ENCODE measurements at regions not wholly inside any gene's neighbourhood (a gene's known extent, or its start where the extent isn't known, plus 50 kb on each side); places are given as distances from the start of the nearest gene placed in this dataset.
"Not testable (repeated sequence)": the region's sequence is repeated elsewhere in the genome, so short reads cannot be mapped to it uniquely, and the experiment has no call there.

- no peak for DNase-seq
Observed at GRCh38 chrX:74179990-74180389, 124.0 kb upstream of the ZCCHC13 start.

DNA sequence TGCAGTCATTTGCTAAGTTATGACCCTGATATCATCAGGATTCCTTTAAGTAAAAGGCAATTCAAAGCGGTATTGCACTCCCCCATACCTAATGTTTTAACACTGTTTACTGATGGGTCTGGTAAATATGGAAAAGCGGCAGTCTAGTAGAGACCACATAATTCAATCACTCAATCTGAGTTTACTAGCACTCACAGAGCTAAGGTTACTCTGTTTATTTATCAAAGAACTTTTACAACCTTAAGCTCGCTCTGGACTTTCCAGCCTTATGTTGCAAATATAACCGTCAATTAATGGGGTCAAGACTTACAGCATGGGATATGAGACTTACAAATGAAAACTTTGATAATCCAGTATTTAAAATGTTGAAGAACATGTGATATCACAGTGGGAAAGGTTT is 124.5 kb upstream of the ZCCHC13 start:
- no peak for DNase-seq

DNA sequence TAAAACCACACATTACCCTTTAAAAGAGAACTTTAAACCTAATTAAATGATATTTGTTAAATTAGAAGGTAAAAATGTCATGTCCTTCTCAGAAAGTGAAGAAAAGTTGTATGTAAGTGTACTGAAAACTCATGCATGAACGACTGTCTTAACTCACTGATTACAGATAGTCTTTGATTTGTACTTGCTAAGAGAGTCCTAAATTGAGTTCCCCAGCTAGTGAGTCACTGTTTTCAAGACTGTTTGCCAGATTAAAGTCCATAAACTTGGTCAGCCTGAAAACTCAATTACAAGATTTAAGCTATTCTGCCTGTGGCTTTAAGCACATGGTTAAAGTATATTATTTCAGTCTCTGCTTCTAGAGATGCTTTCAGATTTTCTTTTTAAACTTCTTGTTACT is 124.9 kb upstream of the ZCCHC13 start:
- no peak for DNase-seq

DNA sequence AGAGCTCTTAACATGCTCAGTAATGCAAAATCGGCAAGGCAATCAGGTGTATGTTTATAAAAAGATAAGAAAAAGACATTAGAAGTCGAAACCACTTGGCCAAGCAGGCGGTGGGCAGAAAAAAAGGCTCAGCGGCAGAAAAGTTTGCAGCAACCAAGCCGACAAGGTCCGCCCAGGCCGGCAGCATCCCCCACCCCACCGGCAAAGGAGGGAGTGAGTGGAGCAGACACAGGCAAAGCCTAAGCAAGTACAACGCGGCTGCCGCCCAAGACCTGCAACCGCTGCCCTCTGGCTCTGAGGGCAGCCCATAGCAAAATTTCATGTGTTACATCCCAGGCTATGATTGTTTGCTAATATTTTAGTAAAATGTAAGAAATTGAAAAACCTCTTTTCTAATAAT is 125.4 kb upstream of the ZCCHC13 start:
- no peak for DNase-seq

DNA sequence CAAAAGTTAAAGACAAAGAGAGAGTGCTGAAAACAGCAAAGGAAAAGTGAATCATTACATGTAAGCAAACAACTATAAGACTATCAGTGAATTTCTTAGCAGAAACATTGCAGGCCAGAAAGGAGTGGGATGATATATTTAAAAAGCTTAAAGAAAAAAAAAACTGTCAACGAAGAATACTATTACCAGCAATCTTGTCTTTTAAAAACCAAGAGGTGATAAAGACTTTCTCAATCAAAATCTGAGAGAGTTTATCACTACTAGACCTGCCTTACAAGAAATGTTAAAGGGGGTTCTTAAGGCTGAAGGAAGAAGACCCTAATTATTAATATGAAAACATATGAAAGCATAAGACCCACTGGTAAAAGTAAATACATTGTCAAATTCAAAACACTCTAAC is 132.5 kb upstream of the ZCCHC13 start:
- no peak for DNase-seq

GRCh38 chrX:74162199-74162598 is 141.8 kb upstream of the ZCCHC13 start:
- DNase-seq = no peak

- DNase-seq = no peak
Observed at GRCh38 chrX:74160816-74161215, 143.2 kb upstream of the ZCCHC13 start.

GRCh38 chrX:74160358-74160757 is 143.6 kb upstream of the ZCCHC13 start:
- DNase-seq = no peak

GRCh38 chrX:74147439-74147838 is 156.5 kb upstream of the ZCCHC13 start:
- DNase-seq = no peak

DNA sequence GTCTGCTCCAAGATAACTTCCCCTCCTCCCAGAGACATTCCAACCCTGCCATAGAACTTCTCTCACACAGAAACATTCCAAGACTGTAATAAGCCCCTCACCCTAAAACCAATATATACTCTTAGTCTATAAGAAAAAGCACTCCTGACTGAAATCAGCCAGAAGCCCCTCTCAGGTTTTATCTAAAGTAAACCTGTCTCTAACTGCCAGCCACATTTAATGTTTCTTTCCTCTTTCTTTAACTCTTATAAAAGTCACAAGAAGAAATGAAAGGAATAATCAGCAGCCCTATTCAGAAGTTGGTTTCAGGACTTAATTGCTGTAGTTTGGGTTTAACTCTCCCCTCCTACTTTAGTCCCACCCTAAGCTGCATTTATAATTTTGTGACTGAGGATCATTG is 165.0 kb upstream of the ZCCHC13 start:
- no peak for DNase-seq

- peak; percentile 72 for DNase-seq
Observed at GRCh38 chrX:74133156-74133796, 170.7 kb upstream of the ZCCHC13 start.

DNA sequence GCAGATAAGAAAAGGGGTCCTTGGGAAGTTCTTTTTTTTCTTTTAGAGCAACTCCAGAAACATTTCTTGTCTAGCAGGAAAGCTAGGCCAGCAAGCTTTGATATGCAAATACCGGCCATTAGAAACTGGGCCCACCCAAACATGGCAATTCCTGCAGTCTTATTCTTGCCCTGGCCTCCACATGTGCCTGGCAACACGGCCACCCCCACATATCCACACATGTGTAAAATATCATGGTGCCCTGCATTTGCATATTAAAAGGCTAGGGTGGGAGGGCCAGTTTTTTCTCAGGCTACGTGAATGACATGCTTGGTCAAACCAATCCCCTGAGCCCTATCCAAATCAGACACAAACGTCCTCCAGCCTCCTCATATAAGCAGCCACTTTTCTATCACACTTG is 171.7 kb upstream of the ZCCHC13 start:
- DNase-seq = no peak

- DNase-seq = no peak
Observed at GRCh38 chrX:74119016-74119910, 184.7 kb upstream of the ZCCHC13 start.

DNA sequence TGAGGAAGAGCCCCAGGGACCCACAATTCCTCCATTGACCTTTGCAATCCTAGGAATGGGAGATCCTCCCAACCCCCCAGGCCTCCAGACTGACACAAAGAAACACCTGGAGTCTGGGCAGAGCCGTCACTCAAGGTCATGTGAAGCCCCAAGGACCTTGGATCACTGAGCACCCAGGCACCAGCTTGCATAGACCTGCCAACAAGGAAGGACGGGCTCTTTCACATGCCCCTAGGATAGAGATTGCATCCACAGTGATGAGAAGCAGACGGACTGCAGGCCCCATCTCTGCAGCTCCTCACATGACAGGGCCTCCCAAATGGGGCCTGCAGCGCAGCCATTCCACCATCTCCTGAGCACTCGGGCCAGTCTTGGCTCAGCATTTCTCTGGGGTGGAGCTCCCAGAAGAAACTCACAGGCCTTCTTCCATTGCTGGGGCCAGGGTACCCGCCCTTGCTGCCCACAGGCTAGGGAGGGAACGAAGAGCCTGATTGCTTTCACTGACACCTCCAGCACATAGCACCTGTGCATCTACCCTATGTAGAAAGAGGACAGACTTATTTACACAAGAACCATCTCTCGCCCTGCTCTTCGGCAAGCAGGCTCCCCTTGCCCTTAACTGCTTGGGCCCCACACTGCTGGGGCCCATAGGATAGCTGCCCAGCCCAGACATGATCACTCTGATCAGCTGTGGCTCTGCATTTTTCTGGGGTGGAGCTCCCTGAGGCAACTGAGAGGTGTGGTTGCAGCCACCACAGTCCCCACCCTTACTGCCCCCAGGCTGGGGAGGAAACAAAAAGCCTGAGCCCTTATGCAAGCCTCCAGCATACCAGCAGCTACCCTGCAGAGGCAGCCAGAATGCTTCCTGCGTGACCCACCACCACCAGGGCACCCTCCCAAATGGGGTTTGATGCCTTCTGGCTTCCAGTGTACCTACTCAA is 185.7 kb upstream of the ZCCHC13 start:
- no peak for DNase-seq

DNA sequence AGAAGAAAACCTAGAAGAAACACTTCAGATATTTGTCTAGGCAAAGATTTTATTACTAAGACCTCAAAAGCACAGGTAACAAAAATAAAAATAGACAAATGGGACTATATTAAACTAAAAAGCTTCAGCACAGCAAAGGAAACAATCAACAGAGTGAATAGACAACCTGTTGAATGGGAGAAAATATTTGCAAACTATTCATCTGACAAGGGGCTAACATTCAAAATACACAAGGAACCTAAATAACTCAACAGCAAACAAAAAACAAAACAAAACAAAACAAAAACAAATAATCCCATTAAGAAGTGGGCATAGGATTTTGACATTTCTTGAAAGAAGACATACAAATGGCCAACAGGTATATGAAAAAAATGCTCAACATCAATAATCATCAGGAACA is 192.7 kb upstream of the ZCCHC13 start:
- no peak for DNase-seq

- DNase-seq = no peak
Observed at GRCh38 chrX:74107666-74108065, 196.3 kb upstream of the ZCCHC13 start.

GRCh38 chrX:74104356-74105015 is 199.5 kb upstream of the ZCCHC13 start:
- DNase-seq = no peak

DNA sequence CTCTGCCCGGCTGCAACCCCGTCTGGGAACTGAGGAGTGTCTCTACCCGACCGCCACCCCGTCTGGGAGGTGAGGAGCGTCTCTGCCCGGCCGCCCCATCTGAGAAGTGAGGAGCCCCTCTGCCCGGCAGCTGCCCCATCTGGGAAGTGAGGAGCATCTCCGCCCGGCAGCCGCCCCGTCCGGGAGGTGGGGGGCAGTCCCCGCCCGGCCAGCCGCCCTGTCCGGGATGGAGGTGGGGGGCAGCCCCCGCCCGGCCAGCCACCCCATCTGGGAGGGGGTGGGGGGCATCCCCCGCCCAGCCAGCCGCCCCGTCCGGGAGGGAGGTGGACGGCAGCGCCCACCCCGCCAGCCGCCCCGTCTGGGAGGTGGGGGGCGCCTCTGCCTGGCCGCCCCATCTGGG is 205.6 kb upstream of the ZCCHC13 start:
- not testable (repeated sequence) for DNase-seq

DNA sequence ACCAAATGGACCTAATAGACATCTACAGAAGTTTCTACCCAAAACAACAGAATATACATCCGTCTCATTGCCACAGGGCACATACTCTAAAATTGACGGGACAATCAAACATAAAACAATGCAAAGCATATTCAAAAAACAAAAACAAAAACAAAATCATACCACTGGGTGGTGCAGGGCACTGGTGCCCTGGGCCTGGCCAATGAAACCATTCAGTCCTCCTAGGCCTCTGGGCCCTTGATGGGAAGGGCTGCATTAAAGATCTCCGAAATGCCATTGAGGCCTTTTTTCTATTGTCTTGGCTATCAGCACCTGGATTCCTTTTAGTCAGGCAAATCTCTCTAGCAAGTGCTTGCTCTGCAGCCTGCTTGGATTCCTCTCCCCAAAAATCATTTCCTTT is 213.9 kb upstream of the ZCCHC13 start:
- no peak for DNase-seq

DNA sequence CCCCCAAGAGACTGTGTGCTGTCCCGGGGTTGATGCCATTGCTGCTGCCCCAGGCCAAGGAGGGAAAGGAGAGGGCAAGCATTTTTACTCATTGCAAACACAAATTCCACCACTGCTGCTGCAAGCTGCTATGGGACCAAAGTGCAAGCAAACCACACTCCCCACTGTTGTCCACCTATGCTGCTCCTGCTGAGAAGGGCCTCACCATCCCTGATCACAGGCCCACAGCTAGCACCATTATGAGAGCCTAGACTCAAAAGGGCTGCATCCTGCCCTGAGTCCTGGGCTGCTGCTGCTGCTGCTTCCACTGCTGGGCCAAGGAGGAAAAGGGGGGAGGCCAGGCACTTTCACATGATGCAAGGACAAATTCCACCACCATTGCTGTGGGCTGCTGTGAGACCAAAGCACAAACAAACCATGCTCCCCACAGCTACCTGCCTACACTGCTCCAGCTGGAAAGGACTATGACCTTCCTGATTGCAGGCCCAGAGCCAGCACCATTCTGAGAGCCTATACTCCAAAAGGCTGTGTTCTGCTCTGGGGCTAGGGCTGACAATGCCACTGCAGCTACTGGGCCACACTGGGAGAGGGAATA is 218.2 kb upstream of the ZCCHC13 start:
- DNase-seq = no peak

- no peak for DNase-seq
Observed at GRCh38 chrX:74080165-74080564, 223.8 kb upstream of the ZCCHC13 start.

DNA sequence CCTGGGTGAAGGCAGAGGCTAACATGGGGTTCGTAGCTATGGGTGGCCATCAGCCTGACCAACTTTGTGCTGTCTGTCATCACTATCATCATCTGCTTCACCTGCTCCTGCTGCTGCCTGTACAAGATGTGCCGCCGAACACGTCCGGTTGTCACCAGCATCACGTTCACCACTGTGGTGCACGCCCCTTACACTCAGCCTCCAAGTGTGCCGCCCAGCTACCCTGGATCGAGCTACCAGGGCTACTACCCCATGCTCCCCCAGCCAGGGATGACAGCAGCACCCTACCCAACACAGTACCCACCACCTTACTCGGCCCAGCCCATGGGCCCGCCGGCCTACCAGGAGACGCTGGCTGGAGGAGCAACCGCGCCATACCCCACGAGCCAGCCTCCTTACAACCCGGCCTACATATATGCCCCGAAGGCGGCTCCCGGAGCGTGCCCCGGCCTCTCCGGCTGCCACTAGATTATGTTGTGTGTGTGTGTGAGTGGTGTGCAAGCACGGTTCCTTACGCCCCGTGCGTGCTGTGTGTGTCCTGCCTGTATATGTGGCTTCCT is 213.4 kb upstream of the XIST start:
- no peak for DNase-seq

Data from activated CD4-positive, alpha-beta T cell treated with anti-CD3 and anti-CD28 coated beads, Interleukin-10, Interleukin-2, amounts not matched to agents 100 ng/mL and 50 ng/mL, durations not matched to agents 16 hours and 8 hours (primary cell).